ENCODE measurements at regions not wholly inside any gene's neighbourhood (a gene's known extent, or its start where the extent isn't known, plus 50 kb on each side); places are given as distances from the start of the nearest gene placed in this dataset.
"Not testable (repeated sequence)": the region's sequence is repeated elsewhere in the genome, so short reads cannot be mapped to it uniquely, and the experiment has no call there.

DNA sequence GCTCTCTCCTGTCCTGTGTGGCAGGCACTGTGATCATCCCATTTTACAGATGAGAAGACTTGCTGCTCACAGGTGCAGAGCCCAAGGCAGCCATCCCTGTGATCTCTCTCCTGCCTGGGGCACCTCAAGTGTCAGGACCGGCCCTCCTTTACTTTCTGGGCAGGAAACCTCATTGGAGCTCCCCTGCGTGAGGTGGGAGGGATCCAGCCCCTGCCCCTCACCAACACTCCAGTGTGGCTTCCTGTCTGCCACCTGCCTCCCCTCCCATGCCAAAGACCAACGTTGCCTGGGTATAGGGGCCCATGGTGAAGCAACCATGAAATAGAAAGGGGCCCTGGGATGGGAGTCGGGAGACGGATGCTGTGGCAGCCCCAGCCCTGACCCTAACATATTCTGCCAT lies 91.2 kb upstream of the MYL10 start:
- TF ChIP-seq, protein P1, sequence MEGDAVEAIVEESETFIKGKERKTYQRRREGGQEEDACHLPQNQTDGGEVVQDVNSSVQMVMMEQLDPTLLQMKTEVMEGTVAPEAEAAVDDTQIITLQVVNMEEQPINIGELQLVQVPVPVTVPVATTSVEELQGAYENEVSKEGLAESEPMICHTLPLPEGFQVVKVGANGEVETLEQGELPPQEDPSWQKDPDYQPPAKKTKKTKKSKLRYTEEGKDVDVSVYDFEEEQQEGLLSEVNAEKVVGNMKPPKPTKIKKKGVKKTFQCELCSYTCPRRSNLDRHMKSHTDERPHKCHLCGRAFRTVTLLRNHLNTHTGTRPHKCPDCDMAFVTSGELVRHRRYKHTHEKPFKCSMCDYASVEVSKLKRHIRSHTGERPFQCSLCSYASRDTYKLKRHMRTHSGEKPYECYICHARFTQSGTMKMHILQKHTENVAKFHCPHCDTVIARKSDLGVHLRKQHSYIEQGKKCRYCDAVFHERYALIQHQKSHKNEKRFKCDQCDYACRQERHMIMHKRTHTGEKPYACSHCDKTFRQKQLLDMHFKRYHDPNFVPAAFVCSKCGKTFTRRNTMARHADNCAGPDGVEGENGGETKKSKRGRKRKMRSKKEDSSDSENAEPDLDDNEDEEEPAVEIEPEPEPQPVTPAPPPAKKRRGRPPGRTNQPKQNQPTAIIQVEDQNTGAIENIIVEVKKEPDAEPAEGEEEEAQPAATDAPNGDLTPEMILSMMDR (IDR thresholded peaks at IDR 0.05; ENCODE audit: low read depth, low read length, missing control alignments) = no peak
- DNase-seq (ENCODE audit: low read depth) = no peak
- no peak overlapping the region for H3K4me3 ChIP-seq (ENCODE audit: low read depth, low read length)

DNA sequence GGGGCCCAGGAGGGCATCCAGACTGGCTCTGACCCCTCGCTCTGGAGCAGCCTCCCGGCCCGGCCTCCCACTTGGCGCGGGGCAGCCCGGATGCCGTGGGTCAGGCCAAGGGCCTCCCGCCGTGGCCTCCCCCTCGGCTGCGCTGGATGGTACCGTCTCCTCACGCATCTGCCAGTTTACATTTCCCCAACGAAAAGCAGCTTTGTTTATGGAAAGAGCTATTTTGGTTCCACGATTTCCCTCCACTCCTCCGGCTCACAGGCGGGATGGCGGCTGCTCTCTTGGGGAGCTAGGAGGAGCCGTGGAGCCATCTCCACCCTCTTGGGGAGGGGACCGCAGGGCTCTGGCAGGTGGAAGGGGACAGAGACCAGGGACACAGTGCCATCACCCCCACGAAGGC lies 93.2 kb upstream of the MYL10 start:
- TF ChIP-seq, protein P1 (IDR thresholded peaks at IDR 0.05; ENCODE audit: low read depth, low read length, missing control alignments) = no peak
- H3K4me3 ChIP-seq (ENCODE audit: low read depth, low read length) = no peak overlapping the region
- DNase-seq (ENCODE audit: low read depth) = no peak

DNA sequence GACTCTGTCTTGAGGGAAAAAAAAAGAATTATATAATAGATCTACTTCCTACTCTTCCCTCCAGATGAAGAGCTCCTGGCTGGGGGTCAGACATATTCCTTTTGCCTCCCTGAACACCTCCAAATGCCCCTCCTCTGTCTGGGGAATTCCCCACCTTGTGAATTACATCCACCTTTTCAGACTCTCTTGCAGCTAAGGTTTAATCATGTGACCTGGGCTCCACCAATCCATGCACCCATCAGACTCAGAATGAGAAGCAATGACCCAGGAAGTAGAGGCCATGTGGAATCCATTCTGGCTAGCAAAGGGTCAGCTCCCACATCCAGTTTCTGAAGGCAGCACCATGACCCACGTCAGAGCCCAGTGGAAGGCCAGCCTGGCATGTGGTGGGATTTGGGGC lies 93.6 kb upstream of the CUX1 start:
- TF ChIP-seq, protein P1 (IDR thresholded peaks at IDR 0.05; ENCODE audit: low read depth, low read length, missing control alignments) = no peak
- no peak for DNase-seq (ENCODE audit: low read depth)
- no peak overlapping the region for H3K4me3 ChIP-seq (ENCODE audit: low read depth, low read length)

DNA sequence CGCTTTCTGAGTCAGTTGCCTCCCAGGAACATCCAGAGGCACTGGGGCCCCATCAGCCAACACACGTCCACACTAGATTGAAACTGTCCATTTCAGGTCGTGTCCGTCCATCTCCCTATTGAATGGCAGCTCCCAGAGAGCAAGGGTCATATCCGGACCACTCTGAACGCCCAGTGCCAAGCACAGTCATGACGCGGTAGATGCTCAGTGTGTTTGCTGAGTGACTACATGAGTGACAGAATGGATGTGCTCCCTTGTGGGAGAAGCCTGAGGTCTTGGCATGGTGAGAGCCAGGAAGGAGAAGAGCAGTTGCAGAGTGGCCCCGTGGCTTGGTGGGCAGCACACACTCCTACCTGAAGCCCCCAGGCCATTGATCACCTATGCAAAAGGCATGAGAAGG lies 92.5 kb upstream of the CUX1 start:
- TF ChIP-seq, protein P1 (IDR thresholded peaks at IDR 0.05; ENCODE audit: low read depth, low read length, missing control alignments) = no peak
- no peak overlapping the region for H3K4me3 ChIP-seq (ENCODE audit: low read depth, low read length)
- no peak for DNase-seq (ENCODE audit: low read depth)

DNA sequence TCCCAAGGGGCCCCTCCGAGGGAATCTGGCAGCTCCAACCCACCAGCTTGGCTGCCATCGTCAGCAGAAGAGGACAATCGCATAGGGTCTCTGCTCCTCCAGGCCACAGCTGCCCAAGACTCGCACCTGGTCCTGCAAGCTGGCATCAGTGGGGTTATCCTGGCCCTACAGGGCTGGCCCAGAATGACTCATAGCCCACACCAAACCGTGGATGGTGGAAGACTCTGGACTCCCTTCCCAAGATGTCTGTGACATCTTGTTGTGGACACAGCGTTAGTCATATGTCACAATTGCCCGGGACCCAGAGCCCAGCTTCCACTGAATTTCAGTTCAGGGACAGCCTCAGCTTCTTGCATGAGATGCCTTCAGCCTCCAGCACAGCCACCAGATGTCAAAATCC lies 91.5 kb upstream of the CUX1 start:
- DNase-seq (ENCODE audit: low read depth) = no peak
- TF ChIP-seq, protein P1 (IDR thresholded peaks at IDR 0.05; ENCODE audit: low read depth, low read length, missing control alignments) = no peak

DNA sequence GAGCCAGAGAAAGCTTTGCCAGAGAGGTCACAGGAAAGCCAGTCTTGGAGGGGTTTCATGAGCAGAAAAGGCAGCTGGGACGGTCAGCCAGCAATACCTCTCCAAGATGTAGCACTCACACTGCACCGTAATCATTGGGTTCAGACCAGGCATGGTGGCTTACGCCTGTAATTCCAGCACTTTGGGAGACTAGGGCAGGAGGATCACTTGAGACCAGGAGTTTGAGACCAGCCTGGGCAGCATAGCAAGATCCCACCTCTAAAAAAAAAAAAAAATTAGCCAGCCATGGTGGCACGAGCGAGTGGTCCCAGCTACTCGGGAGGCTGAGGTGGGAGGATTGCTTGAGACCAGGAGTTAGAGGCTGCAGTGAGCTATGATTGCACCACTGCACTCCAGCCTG lies 90.2 kb upstream of the CUX1 start:
- H3K4me3 ChIP-seq (ENCODE audit: low read depth, low read length) = no peak overlapping the region
- TF ChIP-seq, protein P1 (IDR thresholded peaks at IDR 0.05; ENCODE audit: low read depth, low read length, missing control alignments) = no peak
- DNase-seq (ENCODE audit: low read depth) = no peak

More for the DNA sequence above, 91.5 kb upstream of the CUX1 start:
- no peak overlapping the region for H3K4me3 ChIP-seq (ENCODE audit: low read depth, low read length)

DNA sequence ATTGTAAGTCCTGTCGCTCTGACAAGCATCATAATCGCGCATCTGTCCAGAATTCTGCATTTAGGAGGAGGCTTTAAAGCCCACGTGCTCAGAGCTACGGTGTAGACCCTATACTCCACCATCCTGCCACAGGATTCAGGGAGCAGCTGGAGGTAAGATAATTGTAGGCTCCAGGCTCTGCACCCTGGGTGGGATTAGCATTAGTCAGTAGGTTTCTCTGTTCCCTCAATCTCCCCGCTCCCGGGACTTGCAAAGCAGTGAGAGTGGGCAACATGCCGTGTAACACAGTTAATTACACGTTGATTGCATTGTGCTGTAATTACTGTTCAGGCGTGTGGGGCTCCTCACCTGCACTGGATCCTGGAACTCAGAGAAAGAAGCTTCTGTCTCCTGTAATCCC lies 89.3 kb upstream of the CUX1 start:
- DNase-seq (ENCODE audit: low read depth) = no peak
- TF ChIP-seq, protein P1 (IDR thresholded peaks at IDR 0.05; ENCODE audit: low read depth, low read length, missing control alignments) = no peak
- H3K4me3 ChIP-seq (ENCODE audit: low read depth, low read length) = no peak overlapping the region

DNA sequence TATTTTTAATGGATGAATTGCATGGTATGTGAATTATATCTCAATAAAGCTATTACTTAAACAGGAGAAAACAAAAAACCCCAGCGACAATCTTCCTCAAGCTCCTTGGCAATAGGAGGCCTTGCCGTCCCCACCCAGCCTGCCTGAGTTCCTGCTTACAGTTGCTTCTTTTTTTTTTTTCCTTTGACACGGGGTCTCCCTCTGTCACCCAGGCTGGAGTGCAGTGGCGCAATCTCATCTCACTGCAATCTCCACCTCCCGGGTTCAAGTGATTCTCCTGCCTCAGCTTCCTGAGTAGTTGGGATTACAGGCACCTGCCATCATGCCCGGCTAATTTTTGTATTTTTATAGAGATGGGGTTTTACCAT lies 88.6 kb upstream of the CUX1 start:
- not testable (repeated sequence) for DNase-seq (ENCODE audit: low read depth); H3K4me3 ChIP-seq (ENCODE audit: low read depth, low read length)

Measured in GM12864 (cell line).